H1 (cell line): ENCODE measurements at regions not wholly inside any gene's neighbourhood (a gene's known extent, or its start where the extent isn't known, plus 50 kb on each side); places are given as distances from the start of the nearest gene placed in this dataset.
A peak's percentile ranks its signal among the peaks of the same experiment; 100 is the strongest.

Experiments used
- CTCF ChIA-PET: fragments of 300-600 bp; sonication (Branson Sonifier 250); formaldehyde crosslinking; loops from one replicate; lab custom pipeline; 2021; ENCODE audit not compliant: partially characterized antibody; lab: Charles Lee
- POLR2A ChIA-PET: fragments of 300-600 bp; sonication (Branson Sonifier 250); formaldehyde crosslinking; loops from one replicate; lab custom pipeline; 2021; ENCODE audit warnings: inconsistent platforms; ENCODE audit not compliant: partially characterized antibody; lab: Charles Lee
- DNase-seq, 2 experiments: peaks; one replicate each; pipeline versions ENCODE4 v3.0.0 to v3.0.0-alpha.2; 2010 to 2022; ENCODE audit warnings: low spot score in 2 of 2, low read depth in 1 of 2, mixed read lengths in 1 of 2
- FAIRE-seq: peaks from 2 replicates; lab custom pipeline; 2011; peaks lifted over from hg19 to GRCh38; lab: Jason Lieb, UNC
- H2AFZ ChIP-seq: 2 replicates; pipeline ENCODE4 v1.8.1; 2012; ENCODE audit warnings: low read length, inconsistent platforms
- H2AK5ac ChIP-seq: 2 replicates; pipeline ENCODE4 v1.6.1; 2013; ENCODE audit warnings: low read depth, low read length
- H2BK120ac ChIP-seq: replicated peaks from 2 replicates; pipeline ENCODE3; 2013; ENCODE audit warnings: low read depth, low read length, inconsistent platforms
- H2BK12ac ChIP-seq: 2 replicates; pipeline ENCODE4 v1.6.1; 2013; ENCODE audit warnings: low read depth, low read length
- H2BK15ac ChIP-seq: 2 replicates; pipeline ENCODE4 v1.6.1; 2013; ENCODE audit warnings: low read length
- H2BK20ac ChIP-seq: 2 replicates; pipeline ENCODE4 v1.6.1; 2013; ENCODE audit warnings: low read length
- H2BK5ac ChIP-seq: 2 replicates; pipeline ENCODE4 v1.6.1; 2013; ENCODE audit warnings: low read depth, low read length
- H3K14ac ChIP-seq: 2 replicates; pipeline ENCODE4 v1.6.1; 2013; ENCODE audit warnings: inconsistent platforms; ENCODE audit not compliant: insufficient read length
- H3K18ac ChIP-seq: 2 replicates; pipeline ENCODE4 v1.6.1; 2013; ENCODE audit warnings: low read length; ENCODE audit errors: extremely low read depth
- H3K23ac ChIP-seq: 2 replicates; pipeline ENCODE4 v1.6.1; 2013; ENCODE audit warnings: inconsistent platforms; ENCODE audit not compliant: insufficient read length
- H3K23me2 ChIP-seq: 2 replicates; pipeline ENCODE4 v1.6.1; 2013; ENCODE audit warnings: low read depth, low read length
- H3K27ac ChIP-seq: 2 replicates; pipeline ENCODE4 v1.6.1; 2011; ENCODE audit warnings: low read depth, low read length, inconsistent platforms
- H3K27me3 ChIP-seq, 4 experiments: replicated peaks in 1 of 4; 1 replicate in 1 of 4; 2 replicates in 3 of 4; pipeline versions ENCODE4 v1.6.1 to v1.8.1; 2011 to 2013; ENCODE audit warnings: low read length in 3 of 4, mild to moderate bottlenecking in 3 of 4, inconsistent platforms in 2 of 4, mixed read lengths in 2 of 4, moderate library complexity in 1 of 4; ENCODE audit not compliant: control insufficient read depth in 3 of 4, insufficient read depth in 3 of 4; ENCODE audit errors: extremely low read depth in 1 of 4
- H3K36me3 ChIP-seq, 4 experiments: 2 replicates each; pipeline versions ENCODE4 v1.6.1 to v1.8.1; 2011 to 2013; ENCODE audit warnings: mild to moderate bottlenecking in 4 of 4, low read length in 3 of 4, moderate library complexity in 2 of 4, control low read depth in 1 of 4, inconsistent platforms in 1 of 4; ENCODE audit not compliant: insufficient read depth in 4 of 4, control insufficient read depth in 2 of 4
- H3K4ac ChIP-seq: replicated peaks from 2 replicates; pipeline ENCODE3; 2013; ENCODE audit warnings: low read length, low read depth, mixed read lengths, inconsistent platforms; ENCODE audit not compliant: insufficient read length
- H3K4me1 ChIP-seq, 4 experiments: replicated peaks in 1 of 4; 1 replicate in 1 of 4; 2 replicates in 3 of 4; pipeline versions ENCODE4 v1.6.1 to v1.8.1; 2011 to 2013; ENCODE audit warnings: low read length in 3 of 4, inconsistent platforms in 2 of 4, mixed read lengths in 1 of 4; ENCODE audit not compliant: insufficient read depth in 4 of 4, control insufficient read depth in 3 of 4
- H3K4me2 ChIP-seq, 2 experiments: 2 replicates each; pipeline versions ENCODE4 v1.6.1 to v1.8.1; 2011 to 2013; ENCODE audit warnings: low read depth in 2 of 2, low read length in 2 of 2, control low read depth in 1 of 2, inconsistent platforms in 1 of 2, mild to moderate bottlenecking in 1 of 2; ENCODE audit not compliant: insufficient read depth in 1 of 2
- H3K4me3 ChIP-seq, 4 experiments: fragments of 200-600, 300-600 bp in 1 of 4; sonication (generic), shearing (Covaris generic), sonication (Bioruptor Twin) in 1 of 4; 2 replicates each; pipeline versions ENCODE4 v1.5.1 to v1.8.1; 2011 to 2016; ENCODE audit warnings: low read length in 4 of 4, low read depth in 3 of 4, control low read depth in 2 of 4, inconsistent platforms in 2 of 4, mild to moderate bottlenecking in 2 of 4, mixed read lengths in 1 of 4, moderate library complexity in 1 of 4; ENCODE audit not compliant: insufficient read depth in 2 of 4; ENCODE audit errors: extremely low read depth in 1 of 4
- H3K56ac ChIP-seq: replicated peaks from 2 replicates; pipeline ENCODE3; 2013; ENCODE audit warnings: low read depth, mild to moderate bottlenecking, mixed read lengths, low read length, inconsistent platforms; ENCODE audit not compliant: insufficient read length
- H3K79me1 ChIP-seq: 2 replicates; pipeline ENCODE4 v1.6.1; 2013; ENCODE audit warnings: low read depth, low read length, control low read depth
- H3K79me2 ChIP-seq, 2 experiments: 2 replicates each; pipeline versions ENCODE4 v1.6.1 to v1.8.1; 2012 to 2013; ENCODE audit warnings: low read length in 2 of 2, mild to moderate bottlenecking in 2 of 2, inconsistent platforms in 1 of 2; ENCODE audit not compliant: insufficient read depth in 2 of 2, control insufficient read depth in 1 of 2
- H3K9ac ChIP-seq, 4 experiments: replicated peaks in 1 of 4; 1 replicate in 1 of 4; 2 replicates in 3 of 4; pipeline versions ENCODE4 v1.6.1 to v1.8.1; 2011 to 2013; ENCODE audit warnings: low read depth in 3 of 4, low read length in 3 of 4, control low read depth in 2 of 4, mild to moderate bottlenecking in 2 of 4, moderate library complexity in 2 of 4, inconsistent platforms in 1 of 4; ENCODE audit errors: extremely low read depth in 1 of 4
- H3K9me3 ChIP-seq, 2 experiments: 2 replicates each; pipeline versions ENCODE4 v1.6.1 to v1.8.1; 2012 to 2013; ENCODE audit warnings: mild to moderate bottlenecking in 2 of 2, moderate library complexity in 2 of 2, control low read depth in 1 of 2, inconsistent platforms in 1 of 2, low read depth in 1 of 2, low read length in 1 of 2, mixed read lengths in 1 of 2; ENCODE audit not compliant: insufficient read depth in 2 of 2
- H4K20me1 ChIP-seq, 2 experiments: replicated peaks in 1 of 2; 2 replicates each; pipeline versions ENCODE3 to v1.8.1; 2011 to 2013; ENCODE audit warnings: inconsistent platforms in 2 of 2, low read length in 2 of 2, mild to moderate bottlenecking in 1 of 2; ENCODE audit not compliant: insufficient read depth in 2 of 2, control insufficient read depth in 1 of 2
- H4K5ac ChIP-seq: 2 replicates; pipeline ENCODE4 v1.6.1; 2013; ENCODE audit warnings: low read length, low read depth, mixed read lengths, inconsistent platforms; ENCODE audit not compliant: insufficient read length
- H4K8ac ChIP-seq: 2 replicates; pipeline ENCODE4 v1.8.0; 2013; ENCODE audit warnings: mild to moderate bottlenecking, moderate library complexity, low read length, inconsistent platforms; ENCODE audit not compliant: insufficient read depth; ENCODE audit errors: extremely low read depth
- H4K91ac ChIP-seq: replicated peaks from 2 replicates; pipeline ENCODE3; 2013; ENCODE audit warnings: low read length, mixed read lengths, inconsistent platforms; ENCODE audit not compliant: insufficient read length
- CHD1 ChIP-seq: IDR thresholded peaks from 2 replicates; pipeline ENCODE4 v1.6.1; 2012; ENCODE audit warnings: low read depth, low read length, improper control_type of control experiment
- CREB1 ChIP-seq: IDR thresholded peaks from 2 replicates; pipeline ENCODE4 v1.6.1; 2012; ENCODE audit warnings: inconsistent platforms
- E2F6 ChIP-seq: IDR thresholded peaks from 2 replicates; pipeline ENCODE4 v1.6.1; 2012; ENCODE audit warnings: inconsistent platforms
- FOSL1 ChIP-seq: IDR thresholded peaks from 2 replicates; pipeline ENCODE4 v1.6.1; 2011; ENCODE audit warnings: mild to moderate bottlenecking, low read depth, low read length, moderate library complexity; ENCODE audit not compliant: insufficient read depth
- POLR2AphosphoS5 ChIP-seq: IDR thresholded peaks from 2 replicates; pipeline ENCODE4 v1.6.1; 2011; ENCODE audit warnings: low read depth, low read length
- RAD21 ChIP-seq, 2 experiments: IDR thresholded peaks in 1 of 2; conservative IDR thresholded peaks in 1 of 2; 2 replicates each; pipeline ENCODE4 v1.6.1; 2011; ENCODE audit warnings: low read depth in 2 of 2, low read length in 2 of 2, improper control_type of control experiment in 1 of 2, inconsistent platforms in 1 of 2, mild to moderate bottlenecking in 1 of 2, moderate library complexity in 1 of 2
- RXRA ChIP-seq: IDR thresholded peaks from 2 replicates; pipeline ENCODE4 v1.6.1; 2011; ENCODE audit warnings: low read depth, mild to moderate bottlenecking, low read length, moderate library complexity; ENCODE audit not compliant: insufficient read depth
- SIRT6 ChIP-seq: IDR thresholded peaks from one replicate; pipeline ENCODE4 v1.7.1; 2012; ENCODE audit warnings: low read length, inconsistent platforms
- TBP ChIP-seq: IDR thresholded peaks from 2 replicates; pipeline ENCODE4 v1.6.1; 2011; ENCODE audit warnings: low read depth, low read length, improper control_type of control experiment
- TCF12 ChIP-seq: IDR thresholded peaks from 2 replicates; pipeline ENCODE4 v1.6.1; 2011; ENCODE audit warnings: low read depth, mild to moderate bottlenecking, low read length
- WGBS, 2 experiments: shearing (Covaris generic) in 1 of 2; methylation state at CpG; one replicate each; pipeline versions ENCODE4 v1.1.6 to v1.1.7; 2013 to 2015; ENCODE audit warnings: low lambda C conversion rate in 2 of 2, mixed read lengths in 2 of 2, inconsistent platforms in 1 of 2, low coverage in 1 of 2, missing lambda C conversion rate in 1 of 2; ENCODE audit not compliant: insufficient replicate concordance in 2 of 2, insufficient coverage in 1 of 2, insufficient read length in 1 of 2; ENCODE audit errors: extremely low coverage in 1 of 2, missing lambda C conversion rate in 1 of 2; 5-methylcytosine and 5-hydroxymethylcytosine counted together
- TF ChIP-seq, protein P1 (sequence below): IDR thresholded peaks from 2 replicates; pipeline ENCODE4 v1.6.1; 2012; ENCODE audit warnings: low read length, inconsistent platforms
- TF ChIP-seq, protein P2 (sequence below): IDR thresholded peaks from 2 replicates; pipeline ENCODE4 v1.6.1; 2012; ENCODE audit warnings: inconsistent platforms

GRCh38 chr16:55036371-55036821 lies 105.7 kb downstream of the IRX5 start:
- Histone ChIP-seq H3K9ac (no peak overlapping the region), H3K9me3 (no peaks in the 10 kb centered on the region), H2BK12ac (no peak overlapping the region), H3K18ac (no peak overlapping the region), H3K4ac (no peak overlapping the region), H3K79me1 (no peaks in the 10 kb centered on the region), H2BK15ac (no peak overlapping the region), H3K36me3 (no peaks in the 10 kb centered on the region), H4K8ac (no peak overlapping the region), H3K79me2 (no peaks in the 10 kb centered on the region), H3K23ac (no peak overlapping the region), H3K27ac (no peak overlapping the region), H3K14ac (no peak overlapping the region), H3K4me2 (no peak overlapping the region), H3K27me3 (no peaks in the 10 kb centered on the region), H4K91ac (no peak overlapping the region), H3K4me1 (no peaks in the 10 kb centered on the region), H2BK5ac (no peak overlapping the region), H2AFZ (0 out of 2 replicates have a peak overlapping the region, but pooled peaks have one; percentile 24), H3K56ac (no peak overlapping the region), H4K20me1 (no peaks in the 10 kb centered on the region), H4K5ac (no peak overlapping the region), H2AK5ac (no peak overlapping the region), H2BK20ac (no peak overlapping the region), H3K4me3 (no peak overlapping the region), H2BK120ac (no peak overlapping the region), H3K23me2 (no peaks in the 10 kb centered on the region)
- DNase-seq (peak in 1 of 2 experiments; percentile 39), FAIRE-seq (no peak)
- POLR2A ChIA-PET, result no interaction called here
- 93% methylated on average over 14 of the region's 14 CpGs; no CpG with 5 or more reads in 1 of the 2 experiments for WGBS, 2 experiments
- CTCF ChIA-PET, result interaction anchor here (0.7 to 6.5 kb wide), 25 partner anchors 12 to 730 kb away, joined by 3 to 145 read pairs (median 4); partner anchors contain the start of gene IRX6
- TF ChIP-seq CREB1, result no peak
- TF ChIP-seq SIRT6, result no peak
- TF ChIP-seq, protein P1, sequence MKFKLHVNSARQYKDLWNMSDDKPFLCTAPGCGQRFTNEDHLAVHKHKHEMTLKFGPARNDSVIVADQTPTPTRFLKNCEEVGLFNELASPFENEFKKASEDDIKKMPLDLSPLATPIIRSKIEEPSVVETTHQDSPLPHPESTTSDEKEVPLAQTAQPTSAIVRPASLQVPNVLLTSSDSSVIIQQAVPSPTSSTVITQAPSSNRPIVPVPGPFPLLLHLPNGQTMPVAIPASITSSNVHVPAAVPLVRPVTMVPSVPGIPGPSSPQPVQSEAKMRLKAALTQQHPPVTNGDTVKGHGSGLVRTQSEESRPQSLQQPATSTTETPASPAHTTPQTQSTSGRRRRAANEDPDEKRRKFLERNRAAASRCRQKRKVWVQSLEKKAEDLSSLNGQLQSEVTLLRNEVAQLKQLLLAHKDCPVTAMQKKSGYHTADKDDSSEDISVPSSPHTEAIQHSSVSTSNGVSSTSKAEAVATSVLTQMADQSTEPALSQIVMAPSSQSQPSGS, result no peak
- TF ChIP-seq, protein P2, sequence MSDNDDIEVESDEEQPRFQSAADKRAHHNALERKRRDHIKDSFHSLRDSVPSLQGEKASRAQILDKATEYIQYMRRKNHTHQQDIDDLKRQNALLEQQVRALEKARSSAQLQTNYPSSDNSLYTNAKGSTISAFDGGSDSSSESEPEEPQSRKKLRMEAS, result no peak
- no peak for TF ChIP-seq FOSL1
- TF ChIP-seq CHD1, result no peak
- no peak for TF ChIP-seq RXRA
- no peak for TF ChIP-seq TCF12
- no peak for TF ChIP-seq E2F6
- TF ChIP-seq TBP, result no peak
- TF ChIP-seq POLR2AphosphoS5, result no peak
- no peak for TF ChIP-seq RAD21 (IDR thresholded peaks at IDR 0.05 in 1 of 2, conservative IDR thresholded peaks at IDR 0.05 in 1 of 2; ENCODE audit: low read depth in 2 of 2, low read length in 2 of 2)
